Hepatocyte (in vitro differentiated cells): ENCODE measurements at regions not wholly inside any gene's neighbourhood (a gene's known extent, or its start where the extent isn't known, plus 50 kb on each side); places are given as distances from the start of the nearest gene placed in this dataset.

Experiments used
- CTCF ChIP-seq: fragments of 200-600 bp; sonication (generic); IDR thresholded peaks from 2 replicates; pipeline ENCODE4 v1.5.1; 2016; ENCODE audit warnings: antibody characterized with exemption, mild to moderate bottlenecking; ENCODE audit not compliant: poor library complexity
- EZH2 ChIP-seq: fragments of 200-600 bp; sonication (generic); IDR thresholded peaks from 2 replicates; pipeline ENCODE4 v1.6.1; 2016; ENCODE audit warnings: antibody characterized with exemption, mild to moderate bottlenecking, borderline replicate concordance
- EZH2phosphoT487 ChIP-seq: fragments of 200-600 bp; sonication (generic); IDR thresholded peaks from one replicate; pipeline ENCODE4 v1.6.1; 2018; ENCODE audit warnings: antibody characterized with exemption, mild to moderate bottlenecking, low read depth, moderate library complexity; ENCODE audit not compliant: unreplicated experiment, severe bottlenecking

GRCh38 chr9:88880199-88880598 is 111.1 kb upstream of the S1PR3 start:
- TF ChIP-seq CTCF: no peak
- no peak for TF ChIP-seq EZH2
- no peak for TF ChIP-seq EZH2phosphoT487
